ENCODE measurements at regions not wholly inside any gene's neighbourhood (a gene's known extent, or its start where the extent isn't known, plus 50 kb on each side); places are given as distances from the start of the nearest gene placed in this dataset.

GRCh38 chr15:70518201-70519003, 245.0 kb downstream of the UACA start:
- intact Hi-C loops (cut with micrococcal nuclease; ENCODE audit: unreplicated experiment): no loop called here
- no peak for DNase-seq (ENCODE audit: low spot score)
- BruUV-seq (replicated peaks): no TSS peak
- H4K20me1 ChIP-seq (ENCODE audit: insufficient read depth, low read length): no peaks in the 10 kb centered on the region
- TF ChIP-seq EZH2phosphoT487 (IDR thresholded peaks at IDR 0.05; ENCODE audit: borderline replicate concordance, low read depth, low read length): no peak
- no peak for TF ChIP-seq CTCF (conservative IDR thresholded peaks at IDR 0.05; ENCODE audit: low read length)
- H3K79me2 ChIP-seq (ENCODE audit: insufficient read depth, low read depth, low read length): no peaks in the 10 kb centered on the region
- POLR2A ChIA-PET: no interaction called here
- no peak overlapping the region for H3K4me2 ChIP-seq (ENCODE audit: low read length)
- no peaks in the 10 kb centered on the region for H3K9me3 ChIP-seq (ENCODE audit: low read length)
- H3K27ac ChIP-seq (ENCODE audit: low read depth, low read length, poor library complexity, severe bottlenecking): no peak overlapping the region
- CTCF ChIA-PET (ENCODE audit: unreplicated experiment): no interaction called here
- no peak overlapping the region for H2AFZ ChIP-seq (ENCODE audit: low read length)
- no peaks in the 10 kb centered on the region for H3K9me2 ChIP-seq (ENCODE audit: insufficient read depth, low read length)
- no peaks in the 10 kb centered on the region for H3K4me1 ChIP-seq (ENCODE audit: insufficient read depth, low read length, poor library complexity, severe bottlenecking)
- H3K4me3 ChIP-seq (ENCODE audit: low read depth, low read length, poor library complexity, severe bottlenecking): no peak overlapping the region
- H3K36me3 ChIP-seq (ENCODE audit: insufficient read depth, low read length): no peaks in the 10 kb centered on the region

GRCh38 chr15:70517194-70517590, 246.2 kb downstream of the UACA start:
- Histone ChIP-seq H2AFZ (ENCODE audit: low read length) (no peak overlapping the region), H3K27ac (ENCODE audit: low read depth, low read length, poor library complexity, severe bottlenecking) (no peak overlapping the region), H3K36me3 (ENCODE audit: insufficient read depth, low read length) (no peaks in the 10 kb centered on the region), H3K4me3 (ENCODE audit: low read depth, low read length, poor library complexity, severe bottlenecking) (no peak overlapping the region), H3K79me2 (ENCODE audit: insufficient read depth, low read depth, low read length) (no peaks in the 10 kb centered on the region), H4K20me1 (ENCODE audit: insufficient read depth, low read length) (no peaks in the 10 kb centered on the region), H3K9me3 (ENCODE audit: low read length) (0 out of 2 replicates have a peak, but pooled peaks cover 2% of the 10 kb centered on the region), H3K9me2 (ENCODE audit: insufficient read depth, low read length) (no peaks in the 10 kb centered on the region), H3K4me2 (ENCODE audit: low read length) (no peak overlapping the region), H3K4me1 (ENCODE audit: insufficient read depth, low read length, poor library complexity, severe bottlenecking) (no peaks in the 10 kb centered on the region)
- DNase-seq (ENCODE audit: low spot score): no peak
- BruUV-seq (replicated peaks): no TSS peak
- TF ChIP-seq CTCF (conservative IDR thresholded peaks at IDR 0.05; ENCODE audit: low read length) (no peak), EZH2phosphoT487 (IDR thresholded peaks at IDR 0.05; ENCODE audit: borderline replicate concordance, low read depth, low read length) (no peak)
- intact Hi-C loops (cut with micrococcal nuclease; ENCODE audit: unreplicated experiment): no loop called here
- CTCF ChIA-PET (ENCODE audit: unreplicated experiment): no interaction called here
- POLR2A ChIA-PET: no interaction called here

- DNase-seq (ENCODE audit: low spot score): no peak
- H3K4me2 ChIP-seq (ENCODE audit: low read length): no peak overlapping the region
- H3K36me3 ChIP-seq (ENCODE audit: insufficient read depth, low read length): no peaks in the 10 kb centered on the region
- no peak overlapping the region for H3K4me3 ChIP-seq (ENCODE audit: low read depth, low read length, poor library complexity, severe bottlenecking)
- ChIA-PET POLR2A (no interaction called here), CTCF (ENCODE audit: unreplicated experiment) (no interaction called here)
- TF ChIP-seq EZH2phosphoT487 (IDR thresholded peaks at IDR 0.05; ENCODE audit: borderline replicate concordance, low read depth, low read length): no peak
- no peak for TF ChIP-seq CTCF (conservative IDR thresholded peaks at IDR 0.05; ENCODE audit: low read length)
- no peak overlapping the region for H2AFZ ChIP-seq (ENCODE audit: low read length)
- H4K20me1 ChIP-seq (ENCODE audit: insufficient read depth, low read length): no peaks in the 10 kb centered on the region
- H3K9me2 ChIP-seq (ENCODE audit: insufficient read depth, low read length): no peaks in the 10 kb centered on the region
- no peak overlapping the region for H3K27ac ChIP-seq (ENCODE audit: low read depth, low read length, poor library complexity, severe bottlenecking)
- H3K4me1 ChIP-seq (ENCODE audit: insufficient read depth, low read length, poor library complexity, severe bottlenecking): no peaks in the 10 kb centered on the region
- H3K9me3 ChIP-seq (ENCODE audit: low read length): 0 out of 2 replicates have a peak, but pooled peaks cover 3% of the 10 kb centered on the region
- no TSS peak for BruUV-seq (replicated peaks)
- no peaks in the 10 kb centered on the region for H3K79me2 ChIP-seq (ENCODE audit: insufficient read depth, low read depth, low read length)
- intact Hi-C loops (cut with micrococcal nuclease; ENCODE audit: unreplicated experiment): no loop called here
Measured at GRCh38 chr15:70516408-70517193, 246.8 kb downstream of the UACA start.

All from OCI-LY7 (cell line).